Karpas-422 (cell line): ENCODE measurements at regions not wholly inside any gene's neighbourhood (a gene's known extent, or its start where the extent isn't known, plus 50 kb on each side); places are given as distances from the start of the nearest gene placed in this dataset.
A peak's percentile ranks its signal among the peaks of the same experiment; 100 is the strongest.

ENCODE experiments used
- DNase-seq: peaks from one replicate; pipeline ENCODE4 v3.0.0-alpha.2; 2015
- H2AFZ ChIP-seq: fragments of 200-600 bp; sonication (generic); 2 replicates; pipeline ENCODE4 v1.6.1; 2014; ENCODE audit warnings: antibody characterized with exemption, low read length, mixed read lengths
- H3K27ac ChIP-seq: fragments of 200-600 bp; sonication (generic); 2 replicates; pipeline ENCODE4 v1.5.1; 2014; ENCODE audit warnings: mild to moderate bottlenecking, low read length, moderate library complexity
- H3K27me3 ChIP-seq: fragments of 200-600 bp; sonication (generic); 2 replicates; pipeline ENCODE4 v1.6.1; 2014; ENCODE audit warnings: low read length, mixed read lengths
- H3K36me3 ChIP-seq: fragments of 200-600 bp; sonication (generic); 2 replicates; pipeline ENCODE4 v1.6.1; 2014; ENCODE audit warnings: low read length, mixed read lengths; ENCODE audit not compliant: insufficient read depth
- H3K4me1 ChIP-seq: fragments of 200-600 bp; sonication (generic); 2 replicates; pipeline ENCODE4 v1.6.1; 2014; ENCODE audit warnings: mild to moderate bottlenecking, low read length, mixed read lengths
- H3K4me2 ChIP-seq: fragments of 200-600 bp; sonication (generic); 2 replicates; pipeline ENCODE4 v1.6.1; 2014; ENCODE audit warnings: low read length, low read depth, mild to moderate bottlenecking; ENCODE audit not compliant: poor library complexity, severe bottlenecking
- H3K4me3 ChIP-seq: fragments of 200-600 bp; sonication (generic); 2 replicates; pipeline ENCODE4 v1.5.1; 2014; ENCODE audit warnings: mild to moderate bottlenecking, antibody characterized with exemption, low read length, mixed read lengths
- H3K79me2 ChIP-seq: fragments of 200-600 bp; sonication (generic); 2 replicates; pipeline ENCODE4 v1.6.1; 2014; ENCODE audit warnings: mild to moderate bottlenecking, low read length, mixed read lengths
- H3K9ac ChIP-seq: fragments of 200-600 bp; sonication (generic); 2 replicates; pipeline ENCODE4 v1.6.0; 2014; ENCODE audit warnings: low read length
- H3K9me2 ChIP-seq: fragments of 200-600 bp; sonication (generic), shearing (Covaris generic); replicated peaks from 2 replicates; pipeline ENCODE4 v1.6.0; 2014; ENCODE audit warnings: mild to moderate bottlenecking, low read length, moderate library complexity; ENCODE audit not compliant: insufficient read depth
- H3K9me3 ChIP-seq: fragments of 300-700, 200-600 bp; sonication (generic); 2 replicates; pipeline ENCODE4 v1.6.1; 2014; ENCODE audit warnings: low read length, mixed read lengths
- H4K20me1 ChIP-seq: fragments of 200-600 bp; sonication (generic); 2 replicates; pipeline ENCODE4 v1.6.1; 2014; ENCODE audit warnings: mild to moderate bottlenecking, antibody characterized with exemption, low read length, low read depth; ENCODE audit not compliant: insufficient read depth

GRCh38 chr15:37165395-37165794 lies 65.0 kb upstream of the MEIS2 start:
- H3K4me1 ChIP-seq, result no peaks in the 10 kb centered on the region
- H3K4me2 ChIP-seq, result no peak overlapping the region
- no peak overlapping the region for H3K4me3 ChIP-seq
- no peaks in the 10 kb centered on the region for H4K20me1 ChIP-seq
- no peak overlapping the region for H3K9ac ChIP-seq
- no peak overlapping the region for H2AFZ ChIP-seq
- no peak overlapping the region for H3K27ac ChIP-seq
- no peaks in the 10 kb centered on the region for H3K36me3 ChIP-seq
- no peaks in the 10 kb centered on the region for H3K79me2 ChIP-seq
- no peaks in the 10 kb centered on the region for H3K27me3 ChIP-seq
- H3K9me2 ChIP-seq, result no peaks in the 10 kb centered on the region
- no peaks in the 10 kb centered on the region for H3K9me3 ChIP-seq
- DNase-seq, result no peak

- Histone ChIP-seq H3K9ac (no peak overlapping the region), H3K4me3 (no peak overlapping the region), H3K9me3 (no peaks in the 10 kb centered on the region), H2AFZ (no peak overlapping the region), H3K9me2 (no peaks in the 10 kb centered on the region), H3K36me3 (no peaks in the 10 kb centered on the region), H3K4me1 (no peaks in the 10 kb centered on the region), H3K27me3 (no peaks in the 10 kb centered on the region), H4K20me1 (no peaks in the 10 kb centered on the region), H3K27ac (no peak overlapping the region), H3K79me2 (no peaks in the 10 kb centered on the region), H3K4me2 (no peak overlapping the region)
- DNase-seq, result no peak
These were observed 66.1 kb upstream of the MEIS2 start for GRCh38 chr15:37166402-37166801.

GRCh38 chr15:37181339-37181738 lies 81.0 kb upstream of the MEIS2 start:
- Histone ChIP-seq H3K9ac (no peak overlapping the region), H3K4me1 (no peaks in the 10 kb centered on the region), H3K9me3 (no peaks in the 10 kb centered on the region), H2AFZ (no peak overlapping the region), H3K27ac (no peak overlapping the region), H3K9me2 (no peaks in the 10 kb centered on the region), H3K36me3 (no peaks in the 10 kb centered on the region), H3K27me3 (no peaks in the 10 kb centered on the region), H3K79me2 (no peaks in the 10 kb centered on the region), H3K4me3 (no peak overlapping the region), H3K4me2 (no peak overlapping the region), H4K20me1 (no peaks in the 10 kb centered on the region)
- DNase-seq, result no peak

- Histone ChIP-seq H3K27ac (no peak overlapping the region), H3K79me2 (no peaks in the 10 kb centered on the region), H3K4me2 (no peak overlapping the region), H4K20me1 (no peaks in the 10 kb centered on the region), H3K36me3 (no peaks in the 10 kb centered on the region), H2AFZ (no peak overlapping the region), H3K9ac (no peak overlapping the region), H3K9me3 (no peaks in the 10 kb centered on the region), H3K4me3 (no peak overlapping the region), H3K9me2 (no peaks in the 10 kb centered on the region), H3K27me3 (no peaks in the 10 kb centered on the region), H3K4me1 (no peaks in the 10 kb centered on the region)
- no peak for DNase-seq
These were observed 99.2 kb upstream of the MEIS2 start for GRCh38 chr15:37199545-37199944.

GRCh38 chr15:37203050-37203449 lies 102.7 kb upstream of the MEIS2 start:
- no peaks in the 10 kb centered on the region for H3K9me3 ChIP-seq
- no peak overlapping the region for H2AFZ ChIP-seq
- no peak for DNase-seq
- H3K4me3 ChIP-seq, result no peak overlapping the region
- no peaks in the 10 kb centered on the region for H3K36me3 ChIP-seq
- H3K4me1 ChIP-seq, result no peaks in the 10 kb centered on the region
- H3K27me3 ChIP-seq, result no peaks in the 10 kb centered on the region
- no peak overlapping the region for H3K4me2 ChIP-seq
- H3K9me2 ChIP-seq, result no peaks in the 10 kb centered on the region
- no peaks in the 10 kb centered on the region for H3K79me2 ChIP-seq
- H4K20me1 ChIP-seq, result no peaks in the 10 kb centered on the region
- H3K9ac ChIP-seq, result no peak overlapping the region
- H3K27ac ChIP-seq, result no peak overlapping the region

GRCh38 chr15:37204692-37205091 lies 104.3 kb upstream of the MEIS2 start:
- Histone ChIP-seq H3K27me3 (no peaks in the 10 kb centered on the region), H4K20me1 (no peaks in the 10 kb centered on the region), H3K36me3 (no peaks in the 10 kb centered on the region), H3K9me3 (no peaks in the 10 kb centered on the region), H3K27ac (no peak overlapping the region), H3K9ac (no peak overlapping the region), H3K4me2 (no peak overlapping the region), H3K79me2 (no peaks in the 10 kb centered on the region), H3K4me3 (no peak overlapping the region), H3K4me1 (no peaks in the 10 kb centered on the region), H2AFZ (no peak overlapping the region), H3K9me2 (no peaks in the 10 kb centered on the region)
- peak; percentile 41 for DNase-seq

GRCh38 chr15:37206690-37207089 lies 106.3 kb upstream of the MEIS2 start:
- Histone ChIP-seq H3K36me3 (no peaks in the 10 kb centered on the region), H3K4me2 (no peak overlapping the region), H3K4me3 (no peak overlapping the region), H3K79me2 (no peaks in the 10 kb centered on the region), H3K27ac (no peak overlapping the region), H3K4me1 (no peaks in the 10 kb centered on the region), H2AFZ (no peak overlapping the region), H3K9ac (no peak overlapping the region), H3K9me3 (no peaks in the 10 kb centered on the region), H3K9me2 (no peaks in the 10 kb centered on the region), H3K27me3 (no peaks in the 10 kb centered on the region), H4K20me1 (no peaks in the 10 kb centered on the region)
- DNase-seq, result peak; percentile 11

GRCh38 chr15:37208146-37209040 lies 108.0 kb upstream of the MEIS2 start:
- H3K27ac ChIP-seq, result no peak overlapping the region
- H3K27me3 ChIP-seq, result no peaks in the 10 kb centered on the region
- no peak overlapping the region for H2AFZ ChIP-seq
- H3K4me3 ChIP-seq, result no peak overlapping the region
- no peaks in the 10 kb centered on the region for H3K36me3 ChIP-seq
- no peaks in the 10 kb centered on the region for H3K79me2 ChIP-seq
- H4K20me1 ChIP-seq, result no peaks in the 10 kb centered on the region
- H3K9me3 ChIP-seq, result no peaks in the 10 kb centered on the region
- H3K4me1 ChIP-seq, result no peaks in the 10 kb centered on the region
- DNase-seq, result peak; percentile 33
- no peaks in the 10 kb centered on the region for H3K9me2 ChIP-seq
- no peak overlapping the region for H3K4me2 ChIP-seq
- H3K9ac ChIP-seq, result no peak overlapping the region
